Kidney tubule cell (primary cell): ENCODE measurements at regions not wholly inside any gene's neighbourhood (a gene's known extent, or its start where the extent isn't known, plus 50 kb on each side); places are given as distances from the start of the nearest gene placed in this dataset.
"Not testable (repeated sequence)": the region's sequence is repeated elsewhere in the genome, so short reads cannot be mapped to it uniquely, and the experiment has no call there.

Experiments
- DNase-seq: peaks from one replicate; pipeline ENCODE4 v3.0.0-alpha.2; 2018; ENCODE audit warnings: low spot score

GRCh38 chr10:71912431-71912830 is 51.8 kb upstream of the CHST3 start:
- peak; percentile 31 for DNase-seq

- no peak for DNase-seq
Measured at GRCh38 chr10:71911296-71911953, 52.8 kb upstream of the CHST3 start.

GRCh38 chr10:71909399-71910083 is 54.7 kb upstream of the CHST3 start:
- DNase-seq: no peak

GRCh38 chr10:71908998-71909397 is 55.2 kb upstream of the CHST3 start:
- DNase-seq: no peak

- DNase-seq: no peak
Measured at GRCh38 chr10:71905164-71905563, 54.1 kb upstream of the PSAP start.

GRCh38 chr10:71903636-71904250 is 52.7 kb upstream of the PSAP start:
- not testable (repeated sequence) for DNase-seq

- DNase-seq: no peak
Measured at GRCh38 chr10:71902351-71902750, 51.3 kb upstream of the PSAP start.
